GM12878 (cell line): ENCODE measurements at regions not wholly inside any gene's neighbourhood (a gene's known extent, or its start where the extent isn't known, plus 50 kb on each side); places are given as distances from the start of the nearest gene placed in this dataset.

ENCODE experiments used
- ATAC-seq: fragments of 200-7000 bp; cut with Tn5 transposase; 3 replicates; pipeline ENCODE4 v1.9.1; 2020; ENCODE audit warnings: mild to moderate bottlenecking, moderate library complexity
- BruUV-seq: library from RNA; stranded (reverse); fragments of 400-500 nt; replicated peaks from 2 replicates; lab custom pipeline; 2021; lab: Mats Ljungman, UMichigan
- CTCF ChIA-PET: fragments of 300-600 bp; sonication (Branson Sonifier 250); formaldehyde crosslinking; extraction: SDS; loops from one replicate; lab custom pipeline; 2021; ENCODE audit warnings: inconsistent platforms; lab: Yijun Ruan, JAX
- POLR2A ChIA-PET: fragments of 350-600 bp; formaldehyde crosslinking; extraction: SDS; loops from one replicate; lab custom pipeline; 2021; ENCODE audit warnings: inconsistent platforms; lab: Charles Lee
- RAD21 ChIA-PET: fragments of 300-600 bp; sonication (Branson Sonifier 250); formaldehyde crosslinking; loops from one replicate; lab custom pipeline; 2023; ENCODE audit warnings: antibody characterized with exemption; ENCODE audit not compliant: unreplicated experiment; lab: Charles Lee
- SMC1A ChIA-PET: fragments of 300-600 bp; sonication (Branson Sonifier 250); formaldehyde crosslinking; loops from one replicate; lab custom pipeline; 2023; ENCODE audit not compliant: unreplicated experiment, uncharacterized antibody; lab: Charles Lee
- DNase-seq: peaks from one replicate; pipeline ENCODE4 v3.0.0-alpha.2; 2011; ENCODE audit warnings: low read depth, low spot score
- FAIRE-seq: peaks from 3 replicates; lab custom pipeline; 2011; peaks lifted over from hg19 to GRCh38; lab: Jason Lieb, UNC
- H2AFZ ChIP-seq: 2 replicates; pipeline ENCODE4 v1.6.0; 2011; ENCODE audit warnings: low read depth, low read length, control low read depth; ENCODE audit not compliant: control insufficient read depth
- H3K27ac ChIP-seq: 2 replicates; pipeline ENCODE4 v1.5.1; 2011; ENCODE audit warnings: control low read depth; ENCODE audit not compliant: control insufficient read depth, insufficient read depth
- H3K27me3 ChIP-seq, 2 experiments: replicated peaks in 1 of 2; 2 replicates each; pipeline versions ENCODE4 v1.6.0 to v1.6.1; 2011; ENCODE audit warnings: low read length in 1 of 2; ENCODE audit not compliant: control insufficient read depth in 2 of 2, insufficient read depth in 2 of 2
- H3K36me3 ChIP-seq, 2 experiments: 2 replicates each; pipeline ENCODE4 v1.5.1; 2011; ENCODE audit warnings: low read length in 1 of 2; ENCODE audit not compliant: control insufficient read depth in 2 of 2, insufficient read depth in 2 of 2
- H3K4me1 ChIP-seq: 2 replicates; pipeline ENCODE4 v1.6.1; 2011; ENCODE audit warnings: mild to moderate bottlenecking, low read length, moderate library complexity, mixed read lengths; ENCODE audit not compliant: control insufficient read depth, insufficient read depth
- H3K4me2 ChIP-seq: 2 replicates; pipeline ENCODE4 v1.6.0; 2011; ENCODE audit warnings: control low read depth; ENCODE audit not compliant: control insufficient read depth, insufficient read depth
- H3K4me3 ChIP-seq: fragments of 200-600 bp; sonication (generic); 2 replicates; pipeline ENCODE4 v1.5.1; 2016
- H3K79me2 ChIP-seq: 2 replicates; pipeline ENCODE4 v1.6.0; 2011; ENCODE audit warnings: low read length; ENCODE audit not compliant: control insufficient read depth, insufficient read depth
- H3K9ac ChIP-seq: 2 replicates; pipeline ENCODE4 v1.8.0; 2011; ENCODE audit warnings: low read length, control low read depth, mixed read lengths; ENCODE audit not compliant: control insufficient read depth, insufficient read depth
- H3K9me3 ChIP-seq: replicated peaks from 3 replicates; pipeline ENCODE4 v1.5.1; 2011; ENCODE audit warnings: mild to moderate bottlenecking, low read length; ENCODE audit not compliant: control insufficient read depth, insufficient read depth
- H4K20me1 ChIP-seq: 2 replicates; pipeline ENCODE4 v1.6.0; 2011; ENCODE audit not compliant: control insufficient read depth, insufficient read depth
- BCL3 ChIP-seq: IDR thresholded peaks from 2 replicates; pipeline ENCODE4 v1.6.1; 2011; ENCODE audit warnings: borderline replicate concordance, low read depth, mild to moderate bottlenecking, moderate library complexity, low read length; ENCODE audit not compliant: insufficient read depth, poor library complexity, severe bottlenecking
- CBX3 ChIP-seq: fragments of 200-600 bp; sonication (generic); IDR thresholded peaks from 2 replicates; pipeline ENCODE4 v1.6.1; 2016; ENCODE audit warnings: low read depth, borderline replicate concordance
- CHD2 ChIP-seq: IDR thresholded peaks from 2 replicates; pipeline ENCODE4 v1.6.1; 2011; ENCODE audit warnings: low read depth, low read length, improper control_type of control experiment, borderline replicate concordance
- JUNB ChIP-seq: IDR thresholded peaks from 2 replicates; pipeline ENCODE4 v1.6.1; 2016; ENCODE audit warnings: antibody characterized with exemption, mild to moderate bottlenecking
- KAT2A ChIP-seq: conservative IDR thresholded peaks from 2 replicates; pipeline ENCODE4 v1.6.1; 2011; ENCODE audit warnings: low read depth, low read length; ENCODE audit not compliant: control insufficient read depth
- RBBP5 ChIP-seq: fragments of 200-600 bp; sonication (generic); conservative IDR thresholded peaks from 2 replicates; pipeline ENCODE4 v1.6.1; 2016
- RELA ChIP-seq: fragments of 450-650 bp; IDR thresholded peaks from 2 replicates; pipeline ENCODE4 v1.8.0; 2014; ENCODE audit warnings: borderline replicate concordance; ENCODE audit not compliant: partially characterized antibody
- SKIL ChIP-seq: fragments of 450-650 bp; IDR thresholded peaks from 2 replicates; pipeline ENCODE4 v1.6.1; 2017; ENCODE audit warnings: mild to moderate bottlenecking, low read depth, inconsistent platforms; ENCODE audit not compliant: poor library complexity, severe bottlenecking
- SMAD5 ChIP-seq: IDR thresholded peaks from 2 replicates; pipeline ENCODE4 v1.6.1; 2016; ENCODE audit warnings: antibody characterized with exemption, low read depth
- STAT3 ChIP-seq: IDR thresholded peaks from 2 replicates; pipeline ENCODE4 v1.6.1; 2011; ENCODE audit warnings: low read depth, low read length, improper control_type of control experiment
- SUPT20H ChIP-seq: IDR thresholded peaks from 2 replicates; pipeline ENCODE4 v1.6.1; 2011; ENCODE audit warnings: low read depth, mild to moderate bottlenecking, low read length, moderate library complexity, borderline replicate concordance; ENCODE audit not compliant: control insufficient read depth
- ZNF24 ChIP-seq: fragments of 450-650 bp; IDR thresholded peaks from 2 replicates; pipeline ENCODE4 v1.6.1; 2017; ENCODE audit warnings: antibody characterized with exemption, mild to moderate bottlenecking
- WGBS: methylation state at CpG from one replicate; pipeline ENCODE4 v1.1.6; 2016; ENCODE audit warnings: low lambda C conversion rate; ENCODE audit not compliant: insufficient replicate concordance, insufficient coverage; ENCODE audit errors: missing lambda C conversion rate; 5-methylcytosine and 5-hydroxymethylcytosine counted together
- in situ Hi-C: fragments of 300-500 bp; cut with MboI; formaldehyde crosslinking; loops from 9 replicates; pipeline ENCODE4 v1.14.3; 2018; ENCODE audit warnings: mixed read lengths
- intact Hi-C: fragments of 100-400 bp; cut with micrococcal nuclease; formaldehyde crosslinking; loops from one replicate; pipeline ENCODE4 v1.14.2; 2022; ENCODE audit not compliant: unreplicated experiment

DNA sequence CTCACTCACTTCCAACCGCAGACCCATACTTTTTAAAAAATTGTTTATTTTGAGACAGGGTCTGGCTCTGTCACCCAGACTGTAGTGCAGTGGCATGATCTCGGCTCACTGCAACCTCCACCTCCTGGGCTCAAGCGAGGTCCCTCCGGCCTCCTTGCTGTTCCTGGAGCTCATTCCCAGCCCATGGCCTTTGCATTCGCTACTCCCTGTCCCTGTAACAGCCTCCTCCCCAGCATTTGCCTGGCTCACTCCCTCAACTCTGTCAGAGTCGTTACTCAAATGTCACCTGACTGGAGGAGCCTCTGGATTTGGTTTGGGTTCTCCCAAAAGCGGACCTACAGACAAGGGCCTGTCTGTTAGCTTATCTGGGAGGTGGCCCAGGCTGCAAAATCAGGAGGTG, 432.6 kb upstream of the PROK2 start:
- CTCF ChIA-PET: no interaction called here
- Histone ChIP-seq H3K9me3 (no peaks in the 10 kb centered on the region; the same call in 2 of the 3 replicates), H3K27me3 (no peaks in the 10 kb centered on the region), H2AFZ (no peak overlapping the region), H4K20me1 (no peaks in the 10 kb centered on the region), H3K36me3 (no peaks in the 10 kb centered on the region), H3K4me3 (no peak overlapping the region), H3K79me2 (no peaks in the 10 kb centered on the region), H3K4me2 (no peak overlapping the region), H3K9ac (no peak overlapping the region), H3K4me1 (no peaks in the 10 kb centered on the region), H3K27ac (no peak overlapping the region)
- in situ Hi-C loops (no loop called here), intact Hi-C loops (no loop called here)
- SMC1A ChIA-PET: no interaction called here
- no peak for DNase-seq
- WGBS: 25% methylated on average over 7 of the region's 7 CpGs
- no TSS peak for BruUV-seq
- no peak for ATAC-seq
- RAD21 ChIA-PET: no interaction called here
- TF ChIP-seq ZNF24: no peak
- no peak for TF ChIP-seq KAT2A
- TF ChIP-seq RBBP5: no peak
- TF ChIP-seq SMAD5: no peak
- no peak for TF ChIP-seq SUPT20H
- TF ChIP-seq STAT3: no peak
- POLR2A ChIA-PET: no interaction called here
- no peak for FAIRE-seq

- WGBS: 59% methylated on average over 11 of the region's 11 CpGs
- in situ Hi-C loops: no loop called here
- Histone ChIP-seq H2AFZ (no peak overlapping the region), H4K20me1 (no peaks in the 10 kb centered on the region), H3K9ac (no peak overlapping the region), H3K4me3 (no peak overlapping the region), H3K36me3 (no peaks in the 10 kb centered on the region), H3K27ac (no peak overlapping the region), H3K79me2 (no peaks in the 10 kb centered on the region), H3K27me3 (no peaks in the 10 kb centered on the region), H3K9me3 (no peaks in the 10 kb centered on the region; the same call in 2 of the 3 replicates), H3K4me2 (no peak overlapping the region), H3K4me1 (no peaks in the 10 kb centered on the region)
- peak; percentile 7 for FAIRE-seq
- no TSS peak for BruUV-seq
- ChIA-PET RAD21 (interaction anchor here (0.8 kb wide), 1 partner anchor 50 kb away, joined by 3 read pairs; no protein-coding TSS in a partner anchor), CTCF (interaction anchor here (1.2 kb wide), 1 partner anchor 451 kb away, joined by 3 read pairs; no protein-coding TSS in a partner anchor), SMC1A (interaction anchor here (0.7 kb wide), 1 partner anchor 567 kb away, joined by 3 read pairs; no protein-coding TSS in a partner anchor), POLR2A (no interaction called here)
- no peak for DNase-seq
- intact Hi-C loops: no loop called here
- no peak for ATAC-seq
- TF ChIP-seq SKIL (no peak), RELA (no peak), JUNB (no peak), CHD2 (no peak), CBX3 (no peak), BCL3 (no peak)
These were observed 429.4 kb upstream of the PROK2 start for GRCh38 chr3:72214066-72214951.
